Parathyroid adenoma (tissue), 2 donors: ENCODE measurements at regions not wholly inside any gene's neighbourhood (a gene's known extent, or its start where the extent isn't known, plus 50 kb on each side); places are given as distances from the start of the nearest gene placed in this dataset.

ENCODE experiments used
- H2AFZ ChIP-seq: fragments of 300-600 bp; sonication (generic); one replicate; pipeline ENCODE4 v1.7.0; 2017; ENCODE audit warnings: antibody characterized with exemption, mild to moderate bottlenecking
- H3K27ac ChIP-seq: fragments of 300-600 bp; sonication (generic); one replicate; pipeline ENCODE4 v1.7.0; 2017
- H3K27me3 ChIP-seq: fragments of 300-600 bp; sonication (generic); one replicate; pipeline ENCODE4 v1.7.0; 2017; ENCODE audit warnings: low read length; ENCODE audit not compliant: control insufficient read depth, insufficient read depth
- H3K36me3 ChIP-seq: fragments of 300-600 bp; sonication (generic); one replicate; pipeline ENCODE4 v1.7.0; 2017; ENCODE audit warnings: low read length; ENCODE audit not compliant: control insufficient read depth, insufficient read depth
- H3K4me1 ChIP-seq: fragments of 300-600 bp; sonication (generic); one replicate; pipeline ENCODE4 v1.7.0; 2017; ENCODE audit warnings: control low read depth
- H3K4me2 ChIP-seq: fragments of 300-600 bp; sonication (generic); one replicate; pipeline ENCODE4 v1.7.0; 2017; ENCODE audit warnings: low read length
- H3K4me3 ChIP-seq: fragments of 300-600 bp; sonication (generic); one replicate; pipeline ENCODE4 v1.7.0; 2017; ENCODE audit warnings: low read depth, low read length
- H3K79me2 ChIP-seq: fragments of 300-600 bp; sonication (generic); one replicate; pipeline ENCODE4 v1.7.0; 2017; ENCODE audit warnings: control low read depth
- H3K9ac ChIP-seq: fragments of 300-600 bp; sonication (generic); one replicate; pipeline ENCODE4 v1.7.0; 2017; ENCODE audit warnings: mild to moderate bottlenecking
- H3K9me3 ChIP-seq: fragments of 300-600 bp; sonication (generic); one replicate; pipeline ENCODE4 v1.7.0; 2017; ENCODE audit warnings: low read length; ENCODE audit not compliant: control insufficient read depth
- CTCF ChIP-seq: fragments of 300-600 bp; sonication (generic); IDR thresholded peaks from one replicate; pipeline ENCODE4 v1.7.0; 2017; ENCODE audit warnings: antibody characterized with exemption, mild to moderate bottlenecking
- donor health status: primary hyperparathyroidism.

DNA sequence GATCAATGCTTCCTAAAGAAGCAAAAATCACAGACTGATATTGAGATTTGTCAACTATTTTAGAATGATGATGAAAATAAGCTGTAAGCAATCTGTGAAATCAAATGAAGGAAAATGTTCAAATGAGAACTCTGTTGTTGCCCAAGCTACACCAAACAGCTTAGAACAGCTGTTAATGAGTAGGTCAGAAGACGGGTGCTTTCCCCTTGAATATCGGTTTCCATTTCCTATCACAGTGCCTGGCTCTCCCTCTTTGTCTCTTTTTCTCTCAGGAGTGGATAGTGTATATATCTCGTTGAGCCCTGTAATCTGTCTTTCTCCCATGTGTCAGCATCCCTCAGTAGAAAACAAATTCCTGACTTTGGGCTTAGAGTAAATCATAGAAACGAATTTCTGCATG lies 1592.9 kb upstream of the TENM3 start:
- Histone ChIP-seq H3K4me3 (no peak overlapping the region), H3K9ac (no peak overlapping the region), H3K27me3 (no peaks in the 10 kb centered on the region), H3K9me3 (no peaks in the 10 kb centered on the region), H3K27ac (no peak overlapping the region), H3K4me2 (no peak overlapping the region), H2AFZ (no peak overlapping the region), H3K4me1 (no peaks in the 10 kb centered on the region), H3K79me2 (no peaks in the 10 kb centered on the region), H3K36me3 (no peaks in the 10 kb centered on the region)
- TF ChIP-seq CTCF, result no peak

DNA sequence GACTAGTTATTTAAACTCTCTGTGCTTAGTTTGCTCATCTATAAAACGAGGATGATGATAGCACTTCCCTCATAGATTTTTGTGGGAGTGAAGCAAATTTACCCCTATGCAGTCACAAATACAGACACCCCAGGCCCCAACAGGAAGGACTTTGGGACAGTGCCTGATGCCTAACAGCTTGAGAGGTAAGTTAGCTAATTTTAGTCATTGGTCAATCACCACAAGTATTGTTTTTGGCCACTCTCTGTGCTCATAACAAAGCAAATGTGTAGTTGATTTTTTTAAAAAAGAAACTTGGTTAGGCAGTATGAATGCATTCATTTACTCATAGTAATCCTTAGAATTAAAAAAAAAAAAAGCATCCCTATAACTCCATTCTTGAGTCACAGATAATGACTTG lies 1590.7 kb upstream of the TENM3 start:
- H2AFZ ChIP-seq, result no peak overlapping the region
- H3K4me2 ChIP-seq, result no peak overlapping the region
- TF ChIP-seq CTCF, result no peak
- H3K9ac ChIP-seq, result no peak overlapping the region
- H3K27me3 ChIP-seq, result no peaks in the 10 kb centered on the region
- no peaks in the 10 kb centered on the region for H3K9me3 ChIP-seq
- no peaks in the 10 kb centered on the region for H3K4me1 ChIP-seq
- no peak overlapping the region for H3K4me3 ChIP-seq
- no peaks in the 10 kb centered on the region for H3K79me2 ChIP-seq
- no peak overlapping the region for H3K27ac ChIP-seq
- no peaks in the 10 kb centered on the region for H3K36me3 ChIP-seq

DNA sequence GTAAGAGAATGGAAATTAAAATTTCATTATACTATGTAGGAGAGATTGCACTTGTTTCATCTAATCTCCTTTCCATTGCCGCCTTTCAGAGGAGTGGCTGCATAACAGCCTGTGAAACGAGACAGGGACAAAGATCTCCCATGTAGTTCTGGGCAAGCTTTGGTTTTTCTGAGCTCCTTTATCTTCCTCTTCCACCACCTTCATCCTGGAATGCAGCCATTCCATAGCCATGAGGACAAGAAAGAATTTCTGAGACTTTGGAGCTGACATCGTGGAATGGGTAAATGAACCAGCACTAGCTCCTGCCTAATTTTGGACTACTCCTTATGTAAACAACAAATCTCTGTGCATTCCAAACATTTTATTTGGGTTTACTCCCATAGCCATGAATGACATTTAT lies 1587.3 kb upstream of the TENM3 start:
- Histone ChIP-seq H3K4me3 (no peak overlapping the region), H2AFZ (no peak overlapping the region)
- no peak for TF ChIP-seq CTCF

GRCh38 chr4:180657881-180658280 lies 1585.3 kb upstream of the TENM3 start:
- Histone ChIP-seq H3K79me2 (no peaks in the 10 kb centered on the region), H3K9ac (no peak overlapping the region), H3K36me3 (no peaks in the 10 kb centered on the region), H3K9me3 (no peaks in the 10 kb centered on the region), H3K4me3 (no peak overlapping the region), H3K27ac (no peak overlapping the region), H3K4me1 (no peaks in the 10 kb centered on the region), H2AFZ (no peak overlapping the region), H3K4me2 (no peak overlapping the region), H3K27me3 (no peaks in the 10 kb centered on the region)
- TF ChIP-seq CTCF, result no peak

More for the DNA sequence above, 1587.3 kb upstream of the TENM3 start:
- Histone ChIP-seq H3K9me3 (no peaks in the 10 kb centered on the region), H3K4me2 (no peak overlapping the region), H3K27me3 (no peaks in the 10 kb centered on the region), H3K4me1 (no peaks in the 10 kb centered on the region), H3K36me3 (no peaks in the 10 kb centered on the region), H3K79me2 (no peaks in the 10 kb centered on the region), H3K27ac (no peak overlapping the region), H3K9ac (no peak overlapping the region)

DNA sequence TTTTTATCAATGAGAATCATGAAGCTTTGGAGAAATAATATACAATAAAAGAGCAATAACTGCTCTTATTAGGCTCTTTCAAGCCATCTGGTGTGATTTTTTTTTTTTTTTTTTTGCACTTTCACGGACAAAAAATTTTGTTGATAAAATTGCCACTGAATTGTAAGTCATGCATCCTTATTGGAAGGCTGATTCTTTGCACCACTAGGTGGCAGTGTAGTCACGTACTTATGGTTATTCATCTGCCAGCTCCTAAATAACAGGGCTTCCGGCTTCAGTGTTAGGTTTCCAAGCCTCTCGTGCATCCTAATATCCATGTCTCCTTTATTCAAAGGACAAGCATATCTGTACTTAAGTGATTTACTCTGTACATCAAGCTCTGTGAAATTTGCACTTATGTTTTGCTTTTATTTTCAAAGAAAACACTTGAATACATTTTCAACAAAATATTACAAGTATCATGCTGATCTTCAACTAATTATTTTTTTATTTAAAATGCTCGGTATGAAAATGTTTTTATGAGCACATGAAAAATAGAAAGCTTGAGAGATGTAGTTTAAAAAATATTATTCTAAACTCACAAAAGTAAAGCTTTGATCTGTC lies 1578.3 kb upstream of the TENM3 start:
- Histone ChIP-seq H3K4me1 (no peaks in the 10 kb centered on the region), H3K27me3 (no peaks in the 10 kb centered on the region), H3K9me3 (no peaks in the 10 kb centered on the region), H3K4me2 (no peak overlapping the region), H3K79me2 (no peaks in the 10 kb centered on the region), H3K9ac (no peak overlapping the region), H2AFZ (no peak overlapping the region), H3K27ac (no peak overlapping the region), H3K36me3 (no peaks in the 10 kb centered on the region), H3K4me3 (no peak overlapping the region)
- peak; percentile 26 for TF ChIP-seq CTCF
